ENCODE measurements at regions not wholly inside any gene's neighbourhood (a gene's known extent, or its start where the extent isn't known, plus 50 kb on each side); places are given as distances from the start of the nearest gene placed in this dataset.

DNA sequence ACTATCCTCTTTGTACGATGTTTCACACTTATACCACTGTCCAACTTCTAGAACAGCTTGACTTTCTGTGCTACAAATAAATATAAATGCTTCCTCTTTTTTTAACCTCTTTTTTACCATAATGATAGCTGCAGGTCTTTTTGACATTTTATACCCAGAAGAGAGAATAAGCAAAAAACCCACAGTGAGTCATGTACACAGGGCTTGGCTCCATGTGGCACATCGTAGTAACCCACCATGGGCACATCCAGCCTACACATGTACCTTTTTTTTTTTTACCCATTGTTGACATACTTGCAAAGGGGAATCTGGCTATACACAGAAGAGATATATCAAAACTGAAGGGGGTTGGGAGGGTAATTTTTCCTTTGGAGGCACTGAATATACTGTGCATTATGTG is 59.5 kb upstream of the RSPO3 start:
- TF ChIP-seq, protein P1, sequence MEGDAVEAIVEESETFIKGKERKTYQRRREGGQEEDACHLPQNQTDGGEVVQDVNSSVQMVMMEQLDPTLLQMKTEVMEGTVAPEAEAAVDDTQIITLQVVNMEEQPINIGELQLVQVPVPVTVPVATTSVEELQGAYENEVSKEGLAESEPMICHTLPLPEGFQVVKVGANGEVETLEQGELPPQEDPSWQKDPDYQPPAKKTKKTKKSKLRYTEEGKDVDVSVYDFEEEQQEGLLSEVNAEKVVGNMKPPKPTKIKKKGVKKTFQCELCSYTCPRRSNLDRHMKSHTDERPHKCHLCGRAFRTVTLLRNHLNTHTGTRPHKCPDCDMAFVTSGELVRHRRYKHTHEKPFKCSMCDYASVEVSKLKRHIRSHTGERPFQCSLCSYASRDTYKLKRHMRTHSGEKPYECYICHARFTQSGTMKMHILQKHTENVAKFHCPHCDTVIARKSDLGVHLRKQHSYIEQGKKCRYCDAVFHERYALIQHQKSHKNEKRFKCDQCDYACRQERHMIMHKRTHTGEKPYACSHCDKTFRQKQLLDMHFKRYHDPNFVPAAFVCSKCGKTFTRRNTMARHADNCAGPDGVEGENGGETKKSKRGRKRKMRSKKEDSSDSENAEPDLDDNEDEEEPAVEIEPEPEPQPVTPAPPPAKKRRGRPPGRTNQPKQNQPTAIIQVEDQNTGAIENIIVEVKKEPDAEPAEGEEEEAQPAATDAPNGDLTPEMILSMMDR (IDR thresholded peaks at IDR 0.05; ENCODE audit: low read depth, low read length, missing control alignments), result no peak
- no peak for DNase-seq (ENCODE audit: low read depth)

More for the DNA sequence above, 59.5 kb upstream of the RSPO3 start:
- H3K4me3 ChIP-seq (ENCODE audit: low read depth, low read length), result no peak overlapping the region

Measured in GM12864 (cell line).